HL-60 (cell line): ENCODE measurements at regions not wholly inside any gene's neighbourhood (a gene's known extent, or its start where the extent isn't known, plus 50 kb on each side); places are given as distances from the start of the nearest gene placed in this dataset.

Source experiments
- GABPA ChIP-seq: IDR thresholded peaks from 2 replicates; pipeline ENCODE4 v1.6.1; 2012; ENCODE audit warnings: low read depth
- POLR2AphosphoS5 ChIP-seq: IDR thresholded peaks from 2 replicates; pipeline ENCODE4 v1.6.1; 2012; ENCODE audit warnings: low read depth
- TF ChIP-seq, protein P1 (sequence below): IDR thresholded peaks from one replicate; pipeline ENCODE4 v1.5.1; 2011; ENCODE audit warnings: low read length, control low read depth, inconsistent platforms; ENCODE audit not compliant: insufficient read depth

DNA sequence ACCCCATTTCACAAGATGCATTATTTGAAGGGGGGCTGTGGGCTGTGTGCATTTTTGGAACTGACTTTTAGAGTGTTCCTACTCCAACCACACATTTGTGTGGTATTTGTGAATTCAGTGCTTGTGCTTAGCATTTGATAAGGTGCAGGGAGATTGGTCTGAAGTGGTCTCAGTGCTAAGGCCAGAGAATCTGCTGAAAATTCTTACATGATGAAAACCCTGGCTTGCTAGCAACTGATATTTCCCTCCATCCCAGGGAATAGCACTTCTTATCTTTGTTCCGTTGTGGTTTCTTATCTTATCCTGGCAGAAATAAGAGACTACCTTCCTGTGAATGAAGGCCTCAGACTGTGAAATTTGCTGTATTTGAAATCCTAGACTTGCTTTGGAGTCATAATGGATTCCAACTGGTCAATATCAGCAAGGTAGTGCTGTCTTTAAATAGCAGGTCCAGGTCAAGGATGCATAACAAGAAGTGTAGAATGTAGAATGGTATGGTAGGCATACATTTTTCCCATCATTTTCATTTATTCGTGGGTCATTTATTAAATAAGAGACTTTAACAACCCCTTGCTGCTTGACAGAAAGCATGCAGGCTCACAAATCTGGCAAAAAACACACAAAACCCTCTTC is 986.9 kb downstream of the REEP3 start:
- TF ChIP-seq, protein P1, sequence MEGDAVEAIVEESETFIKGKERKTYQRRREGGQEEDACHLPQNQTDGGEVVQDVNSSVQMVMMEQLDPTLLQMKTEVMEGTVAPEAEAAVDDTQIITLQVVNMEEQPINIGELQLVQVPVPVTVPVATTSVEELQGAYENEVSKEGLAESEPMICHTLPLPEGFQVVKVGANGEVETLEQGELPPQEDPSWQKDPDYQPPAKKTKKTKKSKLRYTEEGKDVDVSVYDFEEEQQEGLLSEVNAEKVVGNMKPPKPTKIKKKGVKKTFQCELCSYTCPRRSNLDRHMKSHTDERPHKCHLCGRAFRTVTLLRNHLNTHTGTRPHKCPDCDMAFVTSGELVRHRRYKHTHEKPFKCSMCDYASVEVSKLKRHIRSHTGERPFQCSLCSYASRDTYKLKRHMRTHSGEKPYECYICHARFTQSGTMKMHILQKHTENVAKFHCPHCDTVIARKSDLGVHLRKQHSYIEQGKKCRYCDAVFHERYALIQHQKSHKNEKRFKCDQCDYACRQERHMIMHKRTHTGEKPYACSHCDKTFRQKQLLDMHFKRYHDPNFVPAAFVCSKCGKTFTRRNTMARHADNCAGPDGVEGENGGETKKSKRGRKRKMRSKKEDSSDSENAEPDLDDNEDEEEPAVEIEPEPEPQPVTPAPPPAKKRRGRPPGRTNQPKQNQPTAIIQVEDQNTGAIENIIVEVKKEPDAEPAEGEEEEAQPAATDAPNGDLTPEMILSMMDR = no peak
- TF ChIP-seq POLR2AphosphoS5 (no peak), GABPA (no peak)
